Esophagus (tissue), 2 donors: ENCODE measurements at regions not wholly inside any gene's neighbourhood (a gene's known extent, or its start where the extent isn't known, plus 50 kb on each side); places are given as distances from the start of the nearest gene placed in this dataset.
A peak's percentile ranks its signal among the peaks of the same experiment; 100 is the strongest.
"Not testable (repeated sequence)": the region's sequence is repeated elsewhere in the genome, so short reads cannot be mapped to it uniquely, and the experiment has no call there.

Source experiments
- H3K27ac ChIP-seq, 2 donors: one replicate each; pipeline ENCODE4 v1.5.1; 2013; ENCODE audit warnings: low read depth in 2 of 2, mild to moderate bottlenecking in 2 of 2, inconsistent platforms in 1 of 2, low read length in 1 of 2, moderate library complexity in 1 of 2
- H3K27me3 ChIP-seq, 2 donors: one replicate each; pipeline ENCODE4 v1.6.1; 2013; ENCODE audit warnings: low read length in 2 of 2, control low read depth in 1 of 2, mild to moderate bottlenecking in 1 of 2; ENCODE audit not compliant: insufficient read depth in 2 of 2, control insufficient read depth in 1 of 2
- H3K36me3 ChIP-seq, 2 donors: one replicate each; pipeline ENCODE4 v1.6.1; 2013; ENCODE audit warnings: low read length in 1 of 2; ENCODE audit not compliant: control insufficient read depth in 2 of 2, insufficient read depth in 2 of 2
- H3K4me1 ChIP-seq, 2 donors: one replicate each; pipeline ENCODE4 v1.6.1; 2013; ENCODE audit warnings: low read length in 1 of 2; ENCODE audit not compliant: control insufficient read depth in 2 of 2, insufficient read depth in 2 of 2
- H3K4me3 ChIP-seq, 2 donors: one replicate each; pipeline ENCODE4 v1.5.1; 2013; ENCODE audit warnings: low read length in 2 of 2, mild to moderate bottlenecking in 2 of 2, low read depth in 1 of 2, moderate library complexity in 1 of 2
- H3K9me3 ChIP-seq, 2 donors: one replicate each; pipeline ENCODE4 v1.6.1; 2013; ENCODE audit warnings: mild to moderate bottlenecking in 2 of 2, low read depth in 1 of 2, low read length in 1 of 2, moderate library complexity in 1 of 2; ENCODE audit not compliant: control insufficient read depth in 2 of 2, insufficient read depth in 1 of 2
- WGBS, 2 donors: extraction: QIAGEN DNeasy Blood & Tissue Kit; methylation state at CpG; one replicate each; pipeline ENCODE4 v1.1.7; 2013; 5-methylcytosine and 5-hydroxymethylcytosine counted together
- donor health status: healthy with polysubstance abuse.
- donor health status: Bipolar disorder and iron deficiency.

DNA sequence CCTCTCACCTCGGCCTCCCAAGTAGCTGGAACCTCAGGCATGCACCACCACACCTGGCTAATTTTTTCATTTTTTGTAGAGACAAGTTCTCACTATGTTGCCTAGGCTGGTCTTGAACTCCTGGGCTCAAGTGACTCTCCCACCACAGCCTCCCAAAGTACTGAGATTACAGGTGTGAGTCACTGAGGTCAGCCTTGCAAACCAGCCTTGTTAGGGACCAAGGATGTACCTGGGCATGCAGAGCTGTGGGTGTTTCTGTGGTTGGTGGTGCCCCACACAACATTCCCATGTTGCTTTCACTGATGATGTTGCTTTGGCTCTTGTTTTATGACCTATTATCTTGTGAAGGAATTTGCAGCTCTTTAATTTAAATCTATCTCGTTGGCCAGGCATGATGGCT lies 54.8 kb downstream of the OTUD1 start:
- 64 to 67% methylated on average over 2 of the region's 2 CpGs for WGBS, 2 donors
- Histone ChIP-seq H3K27ac (no peak overlapping the region), H3K4me1 (no peaks in the 10 kb centered on the region), H3K9me3 (no peaks in the 10 kb centered on the region), H3K4me3 (no peak overlapping the region), H3K36me3 (no peaks in the 10 kb centered on the region), H3K27me3 (no peaks in the 10 kb centered on the region)

DNA sequence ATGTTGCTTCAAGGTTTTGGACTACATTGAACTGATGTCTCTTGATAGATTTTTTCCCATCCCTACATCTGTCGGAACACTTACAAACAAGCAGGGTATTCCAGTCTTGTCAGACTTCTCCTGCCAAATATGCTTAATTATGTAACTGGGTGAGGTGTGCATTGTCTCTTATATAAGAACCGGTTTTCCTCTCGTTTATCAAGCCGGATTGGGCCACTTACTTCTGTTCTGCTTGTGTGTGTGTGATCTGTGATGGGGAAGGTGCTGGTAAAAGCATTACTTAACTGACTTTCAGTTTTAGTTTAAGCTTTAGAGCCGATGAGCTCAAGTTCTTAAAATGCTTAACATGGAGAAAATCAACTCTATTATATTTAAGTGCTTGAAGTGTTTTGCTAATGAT lies 57.9 kb downstream of the OTUD1 start:
- H3K4me1 ChIP-seq: no peaks in the 10 kb centered on the region
- no peaks in the 10 kb centered on the region for H3K9me3 ChIP-seq
- H3K4me3 ChIP-seq: no peak overlapping the region
- peak overlapping the region in 1 of 2 donors; percentile 53 for H3K27ac ChIP-seq
- no peaks in the 10 kb centered on the region for H3K27me3 ChIP-seq
- WGBS, 2 donors: 43 to 57% methylated on average over 5 of the region's 5 CpGs
- H3K36me3 ChIP-seq: no peaks in the 10 kb centered on the region

DNA sequence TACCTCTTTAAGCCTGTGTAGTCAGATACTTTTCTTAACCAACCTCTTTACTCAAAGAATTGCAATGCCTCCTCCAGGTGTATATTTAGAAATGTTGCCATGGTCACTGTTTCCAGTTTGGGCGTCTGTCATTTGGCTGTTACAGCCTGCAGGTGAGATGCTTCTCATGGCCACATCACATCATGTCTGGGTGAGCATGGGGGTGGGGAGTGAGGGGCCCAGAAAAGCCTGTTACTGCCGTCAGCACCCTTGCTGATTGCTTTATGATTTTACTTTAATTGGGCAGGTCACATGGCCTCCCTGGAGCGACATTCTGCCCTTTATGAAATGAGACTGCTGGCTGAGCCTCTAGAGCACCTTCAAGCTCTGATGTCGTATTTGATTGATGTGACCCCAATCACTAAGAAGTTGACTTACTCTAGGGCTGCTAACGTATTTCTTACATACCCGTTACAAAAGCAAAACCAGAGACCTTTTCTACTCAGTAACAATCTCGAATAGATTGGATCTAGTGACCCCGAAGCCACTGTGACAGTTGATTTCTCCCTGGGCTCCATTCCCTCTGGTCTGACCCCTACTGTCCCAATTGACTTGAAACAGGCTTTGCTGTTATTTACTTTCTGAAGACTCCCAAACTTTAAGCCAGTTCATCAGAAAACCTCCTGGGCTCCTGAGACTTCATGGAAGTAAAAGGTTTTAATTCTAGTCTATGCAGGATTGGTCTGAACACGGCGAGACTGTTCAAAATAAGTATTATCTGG lies 60.7 kb downstream of the OTUD1 start:
- Histone ChIP-seq H3K4me1 (no peaks in the 10 kb centered on the region), H3K9me3 (no peaks in the 10 kb centered on the region), H3K4me3 (no peak overlapping the region), H3K36me3 (no peaks in the 10 kb centered on the region), H3K27ac (no peak overlapping the region), H3K27me3 (no peaks in the 10 kb centered on the region)
- WGBS, 2 donors: 50 to 61% methylated on average over 10 of the region's 10 CpGs

DNA sequence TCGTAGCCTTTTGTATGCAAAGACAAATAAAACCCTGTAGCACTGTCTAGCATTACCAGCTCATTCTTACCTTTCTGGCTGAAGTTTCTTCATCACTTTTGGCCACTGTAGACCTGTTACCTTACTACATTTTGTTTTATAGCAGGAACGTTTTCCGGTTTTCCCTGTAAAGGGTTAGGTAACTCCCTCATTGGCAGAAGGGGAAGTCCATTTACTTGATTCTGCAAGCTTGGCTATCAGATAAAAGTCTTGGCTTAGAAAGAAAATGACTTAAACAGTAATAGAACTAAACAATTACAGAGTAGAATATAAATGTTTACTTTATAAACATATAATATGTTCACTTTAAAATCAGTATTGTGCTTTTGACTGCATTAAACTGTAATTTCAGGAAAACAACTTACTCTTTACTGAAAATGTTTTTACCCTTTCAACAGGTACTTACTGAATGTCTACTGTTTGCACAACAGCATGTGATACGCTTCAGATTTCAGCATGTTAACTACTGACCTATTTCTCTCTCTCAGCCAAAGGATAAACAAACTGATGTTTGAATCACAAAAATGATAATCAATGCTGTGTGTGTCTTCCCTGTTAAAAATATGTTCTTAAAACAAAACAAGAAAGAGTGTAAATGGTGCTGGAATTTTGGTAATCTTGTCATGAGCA lies 67.1 kb downstream of the OTUD1 start:
- Histone ChIP-seq H3K4me3 (no peak overlapping the region), H3K36me3 (no peaks in the 10 kb centered on the region), H3K27me3 (no peaks in the 10 kb centered on the region), H3K9me3 (no peaks in the 10 kb centered on the region), H3K27ac (no peak overlapping the region), H3K4me1 (no peaks in the 10 kb centered on the region)
- WGBS, 2 donors: 49 to 63% methylated on average over 4 of the region's 4 CpGs

DNA sequence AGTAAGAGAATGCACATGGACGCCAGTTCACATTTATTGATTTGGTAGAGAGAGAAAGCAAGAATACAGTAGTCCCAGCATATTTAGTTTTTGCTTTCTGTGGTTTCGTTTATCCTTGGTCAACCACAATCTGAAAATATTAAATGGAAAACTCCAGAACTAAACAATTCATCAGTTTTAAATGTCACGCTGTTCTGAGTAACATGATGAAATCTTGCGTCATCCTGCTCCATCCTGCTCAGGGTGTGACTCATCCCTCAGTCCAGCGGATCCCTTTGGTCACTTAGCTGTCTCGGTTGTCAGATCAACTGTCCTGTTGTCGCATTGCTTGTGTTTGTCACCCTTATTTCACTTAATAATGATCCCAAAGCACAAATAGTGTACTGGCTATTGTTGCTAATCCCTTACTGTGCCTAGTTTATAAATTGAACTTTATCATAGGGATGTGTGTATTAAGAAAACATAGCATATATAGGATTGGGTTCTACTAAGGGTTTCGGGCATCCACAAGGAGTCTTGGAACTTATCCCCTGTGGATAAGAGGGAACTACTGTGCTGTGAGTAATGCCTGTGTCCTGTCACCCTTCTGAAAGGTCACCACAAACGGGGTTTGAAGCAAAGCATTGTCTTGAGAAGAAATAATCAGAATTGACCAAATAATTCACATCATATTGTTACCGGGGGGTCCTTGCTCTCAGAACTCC lies 73.6 kb downstream of the OTUD1 start:
- Histone ChIP-seq H3K36me3 (no peaks in the 10 kb centered on the region), H3K4me3 (no peak overlapping the region), H3K27me3 (no peaks in the 10 kb centered on the region), H3K27ac (no peak overlapping the region), H3K9me3 (no peaks in the 10 kb centered on the region), H3K4me1 (no peaks in the 10 kb centered on the region)
- WGBS, 2 donors: 71 to 83% methylated on average over 10 of the region's 10 CpGs

DNA sequence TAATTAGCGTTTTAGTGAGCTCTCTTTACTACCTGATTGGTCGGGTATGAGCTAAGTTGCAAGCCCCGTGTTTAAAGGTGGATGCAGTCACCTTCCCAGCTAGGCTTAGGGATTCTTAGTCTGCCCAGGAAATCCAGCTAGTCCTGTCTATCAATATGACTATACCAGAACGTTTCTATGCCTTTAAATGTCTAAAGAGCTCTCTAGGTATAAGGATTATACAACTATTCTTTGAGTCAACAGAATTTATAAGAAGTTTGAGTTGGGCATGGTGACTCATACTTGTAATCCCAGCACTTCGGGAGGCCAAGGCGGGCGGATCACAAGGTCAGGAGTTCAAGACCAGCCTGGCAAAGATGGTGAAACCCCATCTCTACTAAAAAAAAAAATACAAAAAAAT lies 74.7 kb downstream of the OTUD1 start:
- H3K27ac ChIP-seq, H3K4me1 ChIP-seq, H3K27me3 ChIP-seq, H3K9me3 ChIP-seq, H3K4me3 ChIP-seq, H3K36me3 ChIP-seq: not testable (repeated sequence)
- WGBS, 2 donors: 52 to 58% methylated on average over 7 of the region's 7 CpGs

DNA sequence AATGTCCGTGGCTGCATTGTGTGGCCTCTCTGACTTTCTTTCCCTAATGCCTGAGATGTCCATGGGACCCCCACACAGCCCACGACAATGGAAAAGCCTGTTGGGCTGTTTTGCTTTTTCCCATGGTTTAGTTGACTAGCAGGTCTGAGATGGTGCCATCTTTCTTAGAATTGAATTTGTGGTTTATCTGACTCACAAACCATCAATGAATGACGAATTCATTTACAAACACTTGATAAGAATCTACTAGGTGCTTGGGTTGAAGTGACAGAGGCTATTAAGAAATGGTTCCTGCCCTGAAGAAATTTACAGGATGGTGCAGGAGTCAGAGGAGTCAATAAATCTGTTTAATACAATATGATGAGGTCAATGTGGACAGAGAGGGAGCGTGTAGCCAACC lies 75.4 kb downstream of the OTUD1 start:
- WGBS, 2 donors: 66 to 70% methylated on average over 4 of the region's 4 CpGs
- no peaks in the 10 kb centered on the region for H3K36me3 ChIP-seq
- H3K9me3 ChIP-seq: no peaks in the 10 kb centered on the region
- H3K27ac ChIP-seq: no peak overlapping the region
- no peak overlapping the region for H3K4me3 ChIP-seq
- H3K4me1 ChIP-seq: no peaks in the 10 kb centered on the region
- H3K27me3 ChIP-seq: no peaks in the 10 kb centered on the region

DNA sequence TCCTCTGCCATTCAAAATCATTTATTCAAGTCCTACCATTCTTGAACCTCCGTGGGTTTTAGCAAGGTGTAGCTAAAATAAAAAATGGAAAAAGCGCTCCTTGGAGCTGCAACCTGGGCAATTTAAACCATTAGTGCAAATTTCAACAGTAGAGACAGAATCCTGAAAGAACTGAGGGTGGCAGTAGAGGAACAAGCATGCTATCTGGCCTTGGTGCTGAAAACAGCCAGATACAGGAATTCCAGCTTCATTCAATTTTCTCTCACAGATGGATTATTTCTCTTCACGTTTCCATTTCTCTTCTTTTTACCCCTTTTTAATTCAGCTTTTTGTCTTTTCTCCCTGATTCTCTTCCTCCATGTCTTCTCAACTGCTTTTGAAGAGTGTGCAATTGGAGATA lies 77.7 kb downstream of the OTUD1 start:
- 24 to 25% methylated on average over 3 of the region's 3 CpGs for WGBS, 2 donors
- Histone ChIP-seq H3K27me3 (no peaks in the 10 kb centered on the region), H3K4me1 (no peaks in the 10 kb centered on the region), H3K4me3 (no peak overlapping the region), H3K27ac (no peak overlapping the region), H3K9me3 (no peaks in the 10 kb centered on the region), H3K36me3 (no peaks in the 10 kb centered on the region)

DNA sequence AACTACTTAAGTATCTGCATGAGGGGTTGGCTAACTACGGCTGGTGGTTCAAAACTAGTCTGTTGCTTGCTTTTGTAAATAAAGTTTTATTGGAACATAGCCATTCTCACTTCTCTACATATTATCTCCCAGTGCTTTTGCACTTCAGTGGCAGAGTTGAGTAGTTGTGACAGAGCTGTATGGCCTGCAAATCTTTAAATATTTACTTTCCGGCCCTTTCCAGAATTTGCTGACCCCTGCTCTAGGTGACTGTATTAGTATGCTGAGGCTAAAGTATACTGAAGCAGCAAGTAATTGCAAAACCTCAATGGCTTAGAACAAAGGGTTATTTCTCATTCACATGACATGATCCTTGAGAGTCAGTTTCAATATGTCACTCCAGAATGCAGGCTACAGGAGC lies 78.3 kb downstream of the OTUD1 start:
- no peaks in the 10 kb centered on the region for H3K4me1 ChIP-seq
- H3K27me3 ChIP-seq: no peaks in the 10 kb centered on the region
- no peak overlapping the region for H3K4me3 ChIP-seq
- H3K9me3 ChIP-seq: no peaks in the 10 kb centered on the region
- 81 to 88% methylated on average over 2 of the region's 2 CpGs for WGBS, 2 donors
- no peak overlapping the region for H3K27ac ChIP-seq
- H3K36me3 ChIP-seq: no peaks in the 10 kb centered on the region
